Mucosa of stomach (tissue), 1 donor: ENCODE measurements at regions not wholly inside any gene's neighbourhood (a gene's known extent, or its start where the extent isn't known, plus 50 kb on each side); places are given as distances from the start of the nearest gene placed in this dataset.
A peak's percentile ranks its signal among the peaks of the same experiment; 100 is the strongest.
"Not testable (repeated sequence)": the region's sequence is repeated elsewhere in the genome, so short reads cannot be mapped to it uniquely, and the experiment has no call there.

Experiments
- H3K27me3 ChIP-seq: one replicate; pipeline ENCODE4 v1.7.0; 2013; ENCODE audit warnings: mild to moderate bottlenecking, low read length; ENCODE audit not compliant: control insufficient read depth, insufficient read depth
- H3K36me3 ChIP-seq: one replicate; pipeline ENCODE4 v1.7.0; 2013; ENCODE audit warnings: low read length; ENCODE audit not compliant: control insufficient read depth, insufficient read depth
- H3K4me1 ChIP-seq: one replicate; pipeline ENCODE4 v1.7.0; 2013; ENCODE audit warnings: mild to moderate bottlenecking, low read length; ENCODE audit not compliant: control insufficient read depth, insufficient read depth
- H3K4me3 ChIP-seq: one replicate; pipeline ENCODE4 v1.7.0; 2013; ENCODE audit warnings: low read length
- H3K9ac ChIP-seq: one replicate; pipeline ENCODE4 v1.7.0; 2013; ENCODE audit warnings: mild to moderate bottlenecking, low read length, moderate library complexity
- H3K9me3 ChIP-seq: one replicate; pipeline ENCODE4 v1.7.0; 2013; ENCODE audit warnings: mild to moderate bottlenecking, low read length, moderate library complexity; ENCODE audit not compliant: control insufficient read depth
- donor health status: Pancreatic carcinoma.

DNA sequence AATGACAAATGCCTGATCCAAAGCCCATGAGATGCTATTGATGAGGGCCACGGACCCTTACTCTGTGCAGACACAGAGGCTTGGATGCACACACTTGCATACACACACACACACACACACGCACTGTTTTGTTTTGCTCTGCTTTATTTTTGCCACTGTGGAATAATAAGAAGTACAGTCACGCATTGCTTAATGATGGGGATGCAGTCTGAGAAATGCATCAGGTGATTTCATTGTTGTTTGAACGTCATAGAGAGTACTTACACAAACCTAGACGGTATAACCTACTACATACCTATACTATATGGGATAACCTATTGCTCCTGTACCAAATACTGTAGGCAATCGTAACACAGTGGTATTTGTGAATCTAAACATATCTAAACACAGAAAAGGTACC, 104.4 kb downstream of the RHOU start:
- Histone ChIP-seq H3K9ac (peak overlapping the region; percentile 4), H3K9me3 (no peaks in the 10 kb centered on the region), H3K4me1 (peaks cover 59% of the 10 kb centered on the region), H3K36me3 (no peaks in the 10 kb centered on the region), H3K27me3 (no peaks in the 10 kb centered on the region), H3K4me3 (no peak overlapping the region)

DNA sequence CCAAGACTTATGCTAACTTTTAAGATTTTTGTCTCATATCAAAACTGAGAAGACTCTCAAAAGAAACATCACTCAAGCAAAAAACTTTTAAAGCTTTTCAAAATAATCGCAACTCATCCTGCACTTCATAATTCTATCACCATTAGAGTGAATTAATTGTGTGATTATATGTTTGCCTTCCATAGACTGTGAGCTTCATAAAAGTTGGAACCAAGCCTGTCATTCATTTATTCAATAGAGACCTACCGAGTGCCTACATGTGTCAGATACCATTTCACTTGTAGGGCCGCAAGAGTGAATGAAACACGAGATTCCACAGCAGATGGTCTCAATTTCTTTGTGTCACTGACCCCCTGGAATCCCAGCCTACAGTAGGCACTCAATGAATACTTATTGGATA, 106.4 kb downstream of the RHOU start:
- H3K27me3 ChIP-seq: no peaks in the 10 kb centered on the region
- peaks cover 42% of the 10 kb centered on the region for H3K4me1 ChIP-seq
- H3K9ac ChIP-seq: peak overlapping the region; percentile 26
- no peaks in the 10 kb centered on the region for H3K9me3 ChIP-seq
- no peaks in the 10 kb centered on the region for H3K36me3 ChIP-seq
- no peak overlapping the region for H3K4me3 ChIP-seq

- Histone ChIP-seq H3K4me1 (peaks cover 36% of the 10 kb centered on the region), H3K36me3 (no peaks in the 10 kb centered on the region), H3K27me3 (no peaks in the 10 kb centered on the region), H3K9ac (peak overlapping the region; percentile 26), H3K9me3 (no peaks in the 10 kb centered on the region), H3K4me3 (no peak overlapping the region)
These were observed 107.0 kb downstream of the RHOU start for GRCh38 chr1:228842094-228842775.

- Histone ChIP-seq H3K9me3 (no peaks in the 10 kb centered on the region), H3K27me3 (no peaks in the 10 kb centered on the region), H3K4me3 (no peak overlapping the region), H3K36me3 (no peaks in the 10 kb centered on the region), H3K4me1 (peaks cover 28% of the 10 kb centered on the region), H3K9ac (no peak overlapping the region)
These were observed 109.8 kb downstream of the RHOU start for GRCh38 chr1:228845101-228845500.

- Histone ChIP-seq H3K36me3 (no peaks in the 10 kb centered on the region), H3K4me3 (no peak overlapping the region)
These were observed 111.7 kb downstream of the RHOU start for GRCh38 chr1:228846952-228847351.

GRCh38 chr1:228847451-228847850, 112.2 kb downstream of the RHOU start:
- not testable (repeated sequence) for H3K9me3 ChIP-seq, H3K4me3 ChIP-seq, H3K9ac ChIP-seq, H3K36me3 ChIP-seq, H3K27me3 ChIP-seq
- peaks cover 43% of the 10 kb centered on the region for H3K4me1 ChIP-seq

More at GRCh38 chr1:228846952-228847351, 111.7 kb downstream of the RHOU start:
- H3K27me3 ChIP-seq: no peaks in the 10 kb centered on the region
- H3K9me3 ChIP-seq: no peaks in the 10 kb centered on the region
- no peak overlapping the region for H3K9ac ChIP-seq
- peaks cover 43% of the 10 kb centered on the region for H3K4me1 ChIP-seq

- Histone ChIP-seq H3K4me3 (no peak overlapping the region), H3K27me3 (no peaks in the 10 kb centered on the region), H3K9me3 (no peaks in the 10 kb centered on the region), H3K4me1 (peaks cover 47% of the 10 kb centered on the region), H3K36me3 (no peaks in the 10 kb centered on the region), H3K9ac (peak overlapping the region; percentile 20)
These were observed 113.1 kb downstream of the RHOU start for GRCh38 chr1:228848406-228848805.

DNA sequence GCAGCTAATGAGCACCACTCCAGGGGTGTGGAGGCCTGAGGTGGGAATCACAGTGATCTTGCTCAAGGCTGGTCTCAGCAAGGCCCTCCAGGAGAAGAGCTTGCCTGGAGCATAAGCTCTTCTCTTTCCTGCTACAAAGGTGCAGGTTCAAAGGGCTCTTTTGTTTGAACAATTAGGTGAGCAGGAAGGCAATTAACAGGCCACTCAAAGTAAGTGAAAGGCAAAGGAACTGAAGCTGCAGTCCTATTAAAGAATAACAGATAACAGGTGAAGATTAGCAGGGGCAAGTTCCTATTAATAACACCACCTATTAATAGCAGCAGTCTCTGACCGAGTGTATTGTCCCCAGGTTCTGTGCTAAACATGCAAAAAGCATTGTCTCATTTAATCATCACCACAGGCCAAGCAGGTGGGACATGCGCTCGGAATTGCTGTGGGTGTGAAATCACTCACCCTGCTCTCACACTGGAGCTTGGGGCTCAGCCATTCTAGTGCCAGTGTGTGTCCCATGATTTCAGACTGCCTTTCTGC, 113.8 kb downstream of the RHOU start:
- no peaks in the 10 kb centered on the region for H3K27me3 ChIP-seq
- H3K9ac ChIP-seq: peak overlapping the region; percentile 20
- no peak overlapping the region for H3K4me3 ChIP-seq
- no peaks in the 10 kb centered on the region for H3K36me3 ChIP-seq
- H3K4me1 ChIP-seq: peaks cover 50% of the 10 kb centered on the region
- no peaks in the 10 kb centered on the region for H3K9me3 ChIP-seq

- peaks cover 50% of the 10 kb centered on the region for H3K4me1 ChIP-seq
- H3K4me3 ChIP-seq: no peak overlapping the region
- H3K36me3 ChIP-seq: no peaks in the 10 kb centered on the region
- H3K9me3 ChIP-seq: no peaks in the 10 kb centered on the region
- no peaks in the 10 kb centered on the region for H3K27me3 ChIP-seq
- no peak overlapping the region for H3K9ac ChIP-seq
These were observed 115.1 kb downstream of the RHOU start for GRCh38 chr1:228850141-228851100.

- H3K27me3 ChIP-seq: no peaks in the 10 kb centered on the region
- no peaks in the 10 kb centered on the region for H3K36me3 ChIP-seq
- H3K9ac ChIP-seq: no peak overlapping the region
- peaks cover 50% of the 10 kb centered on the region for H3K4me1 ChIP-seq
- no peak overlapping the region for H3K4me3 ChIP-seq
- no peaks in the 10 kb centered on the region for H3K9me3 ChIP-seq
These were observed 115.9 kb downstream of the RHOU start for GRCh38 chr1:228851193-228851592.

GRCh38 chr1:228851618-228852017, 116.3 kb downstream of the RHOU start:
- no peak overlapping the region for H3K9ac ChIP-seq

GRCh38 chr1:228852024-228852423, 116.7 kb downstream of the RHOU start:
- Histone ChIP-seq H3K4me1 (peaks cover 50% of the 10 kb centered on the region), H3K27me3 (no peaks in the 10 kb centered on the region)

More at GRCh38 chr1:228851618-228852017, 116.3 kb downstream of the RHOU start:
- Histone ChIP-seq H3K4me1 (peaks cover 50% of the 10 kb centered on the region), H3K4me3 (no peak overlapping the region), H3K27me3 (no peaks in the 10 kb centered on the region), H3K9me3 (no peaks in the 10 kb centered on the region), H3K36me3 (no peaks in the 10 kb centered on the region)

More at GRCh38 chr1:228852024-228852423, 116.7 kb downstream of the RHOU start:
- no peaks in the 10 kb centered on the region for H3K9me3 ChIP-seq
- H3K4me3 ChIP-seq: no peak overlapping the region
- H3K36me3 ChIP-seq: no peaks in the 10 kb centered on the region
- H3K9ac ChIP-seq: no peak overlapping the region
